ENCODE measurements at regions not wholly inside any gene's neighbourhood (a gene's known extent, or its start where the extent isn't known, plus 50 kb on each side); places are given as distances from the start of the nearest gene placed in this dataset.

- no peak overlapping the region for H3K27ac ChIP-seq (ENCODE audit: insufficient read depth, low read length, poor library complexity, severe bottlenecking)
- H3K36me3 ChIP-seq (ENCODE audit: control insufficient read depth, insufficient read depth, low read length): no peaks in the 10 kb centered on the region
- ATAC-seq (ENCODE audit: low read depth in 2 of 2): no peak
Measured at GRCh38 chr2:152944099-152944498, 225.7 kb downstream of the ARL6IP6 start.

GRCh38 chr2:152942940-152943440 lies 224.6 kb downstream of the ARL6IP6 start:
- Mint-ChIP-seq H3K9me3 (peaks cover 0 to 6% (median 3%) of the 10 kb centered on the region in 7 donors), H3K36me3 (no peaks in the 10 kb centered on the region), H3K4me1 (no peaks in the 10 kb centered on the region), H3K27me3 (no peaks in the 10 kb centered on the region), H3K4me3 (no peak overlapping the region), H3K27ac (no peak overlapping the region)
- Histone ChIP-seq H3K4me3 (ENCODE audit: low read depth, low read length) (no peak overlapping the region), H3K27me3 (ENCODE audit: control insufficient read depth, insufficient read depth, low read length) (no peaks in the 10 kb centered on the region), H3K27ac (ENCODE audit: insufficient read depth, low read length, poor library complexity, severe bottlenecking) (no peak overlapping the region), H3K9me3 (ENCODE audit: control insufficient read depth in 2 of 2, low read length in 2 of 2) (no peaks in the 10 kb centered on the region), H3K4me1 (ENCODE audit: control insufficient read depth, insufficient read depth, low read length, poor library complexity, severe bottlenecking) (no peaks in the 10 kb centered on the region), H3K36me3 (ENCODE audit: control insufficient read depth, insufficient read depth, low read length) (no peaks in the 10 kb centered on the region)
- DNase-seq (no peak), ATAC-seq (ENCODE audit: low read depth in 2 of 2) (no peak)

More at GRCh38 chr2:152944099-152944498, 225.7 kb downstream of the ARL6IP6 start:
- Mint-ChIP-seq H3K9me3 (peaks cover 0 to 6% (median 2%) of the 10 kb centered on the region in 7 donors), H3K36me3 (no peaks in the 10 kb centered on the region), H3K27me3 (no peaks in the 10 kb centered on the region), H3K4me3 (no peak overlapping the region), H3K27ac (no peak overlapping the region), H3K4me1 (no peaks in the 10 kb centered on the region)
- Histone ChIP-seq H3K27me3 (ENCODE audit: control insufficient read depth, insufficient read depth, low read length) (no peaks in the 10 kb centered on the region), H3K4me1 (ENCODE audit: control insufficient read depth, insufficient read depth, low read length, poor library complexity, severe bottlenecking) (no peaks in the 10 kb centered on the region), H3K9me3 (ENCODE audit: control insufficient read depth in 2 of 2, low read length in 2 of 2) (no peaks in the 10 kb centered on the region), H3K4me3 (ENCODE audit: low read depth, low read length) (no peak overlapping the region)
- DNase-seq: no peak

- no peaks in the 10 kb centered on the region for H3K27me3 Mint-ChIP-seq
- Histone ChIP-seq H3K27ac (ENCODE audit: insufficient read depth, low read length, poor library complexity, severe bottlenecking) (no peak overlapping the region), H3K27me3 (ENCODE audit: control insufficient read depth, insufficient read depth, low read length) (no peaks in the 10 kb centered on the region), H3K4me3 (ENCODE audit: low read depth, low read length) (no peak overlapping the region), H3K36me3 (ENCODE audit: control insufficient read depth, insufficient read depth, low read length) (no peaks in the 10 kb centered on the region), H3K4me1 (ENCODE audit: control insufficient read depth, insufficient read depth, low read length, poor library complexity, severe bottlenecking) (no peaks in the 10 kb centered on the region), H3K9me3 (ENCODE audit: control insufficient read depth in 2 of 2, low read length in 2 of 2) (no peaks in the 10 kb centered on the region)
- no peak overlapping the region for H3K27ac Mint-ChIP-seq
- H3K36me3 Mint-ChIP-seq: no peaks in the 10 kb centered on the region
- ATAC-seq (ENCODE audit: low read depth in 2 of 2) (no peak), DNase-seq (no peak)
- H3K4me1 Mint-ChIP-seq: no peaks in the 10 kb centered on the region
- H3K9me3 Mint-ChIP-seq: peaks cover 0 to 3% (median 0%) of the 10 kb centered on the region in 7 donors
- no peak overlapping the region for H3K4me3 Mint-ChIP-seq
Measured at GRCh38 chr2:152930501-152930900, 212.1 kb downstream of the ARL6IP6 start.

- ATAC-seq (ENCODE audit: low read depth in 2 of 2) (no peak), DNase-seq (no peak)
- H3K4me3 ChIP-seq (ENCODE audit: low read depth, low read length): no peak overlapping the region
- H3K27me3 Mint-ChIP-seq: no peaks in the 10 kb centered on the region
- no peaks in the 10 kb centered on the region for H3K36me3 Mint-ChIP-seq
- H3K4me1 ChIP-seq (ENCODE audit: control insufficient read depth, insufficient read depth, low read length, poor library complexity, severe bottlenecking): no peaks in the 10 kb centered on the region
- H3K9me3 ChIP-seq (ENCODE audit: control insufficient read depth in 2 of 2, low read length in 2 of 2): no peaks in the 10 kb centered on the region
- H3K27ac ChIP-seq (ENCODE audit: insufficient read depth, low read length, poor library complexity, severe bottlenecking): no peak overlapping the region
- no peak overlapping the region for H3K27ac Mint-ChIP-seq
- H3K4me1 Mint-ChIP-seq: no peaks in the 10 kb centered on the region
- no peaks in the 10 kb centered on the region for H3K36me3 ChIP-seq (ENCODE audit: control insufficient read depth, insufficient read depth, low read length)
- H3K9me3 Mint-ChIP-seq: peaks cover 0 to 3% (median 0%) of the 10 kb centered on the region in 7 donors
- H3K27me3 ChIP-seq (ENCODE audit: control insufficient read depth, insufficient read depth, low read length): no peaks in the 10 kb centered on the region
- no peak overlapping the region for H3K4me3 Mint-ChIP-seq
Measured at GRCh38 chr2:152929628-152930027, 211.2 kb downstream of the ARL6IP6 start.

GRCh38 chr2:152925547-152926448 lies 207.4 kb downstream of the ARL6IP6 start:
- H3K27ac ChIP-seq (ENCODE audit: insufficient read depth, low read length, poor library complexity, severe bottlenecking): no peak overlapping the region
- DNase-seq (peak in 2 of 3 donors; percentile 1 to 38), ATAC-seq (ENCODE audit: low read depth in 2 of 2) (no peak)
- H3K27me3 Mint-ChIP-seq: no peaks in the 10 kb centered on the region
- no peak overlapping the region for H3K4me3 ChIP-seq (ENCODE audit: low read depth, low read length)
- H3K9me3 ChIP-seq (ENCODE audit: control insufficient read depth in 2 of 2, low read length in 2 of 2): no peaks in the 10 kb centered on the region
- H3K27me3 ChIP-seq (ENCODE audit: control insufficient read depth, insufficient read depth, low read length): no peaks in the 10 kb centered on the region
- H3K27ac Mint-ChIP-seq: no peak overlapping the region
- H3K4me3 Mint-ChIP-seq: no peak overlapping the region
- no peaks in the 10 kb centered on the region for H3K4me1 Mint-ChIP-seq
- no peaks in the 10 kb centered on the region for H3K36me3 Mint-ChIP-seq
- no peaks in the 10 kb centered on the region for H3K4me1 ChIP-seq (ENCODE audit: control insufficient read depth, insufficient read depth, low read length, poor library complexity, severe bottlenecking)
- no peaks in the 10 kb centered on the region for H3K36me3 ChIP-seq (ENCODE audit: control insufficient read depth, insufficient read depth, low read length)
- H3K9me3 Mint-ChIP-seq: peaks cover 0 to 2% (median 0%) of the 10 kb centered on the region in 7 donors

- no peak for DNase-seq
- Mint-ChIP-seq H3K27me3 (peaks cover 5% of the 10 kb centered on the region), H3K4me1 (no peaks in the 10 kb centered on the region), H3K27ac (no peak overlapping the region), H3K36me3 (no peaks in the 10 kb centered on the region), H3K9me3 (peaks cover 0 to 2% (median 0%) of the 10 kb centered on the region in 7 donors), H3K4me3 (no peak overlapping the region)
- ATAC-seq (ENCODE audit: low read depth in 2 of 2): no peak
- H3K4me3 ChIP-seq (ENCODE audit: low read depth, low read length): no peak overlapping the region
- no peaks in the 10 kb centered on the region for H3K9me3 ChIP-seq (ENCODE audit: control insufficient read depth in 2 of 2, low read length in 2 of 2)
- H3K36me3 ChIP-seq (ENCODE audit: control insufficient read depth, insufficient read depth, low read length): no peaks in the 10 kb centered on the region
- no peak overlapping the region for H3K27ac ChIP-seq (ENCODE audit: insufficient read depth, low read length, poor library complexity, severe bottlenecking)
- no peaks in the 10 kb centered on the region for H3K27me3 ChIP-seq (ENCODE audit: control insufficient read depth, insufficient read depth, low read length)
- H3K4me1 ChIP-seq (ENCODE audit: control insufficient read depth, insufficient read depth, low read length, poor library complexity, severe bottlenecking): no peaks in the 10 kb centered on the region
Measured at GRCh38 chr2:152924722-152925121, 206.3 kb downstream of the ARL6IP6 start.

GRCh38 chr2:152924219-152924618 lies 205.8 kb downstream of the ARL6IP6 start:
- H3K27me3 ChIP-seq (ENCODE audit: control insufficient read depth, insufficient read depth, low read length): no peaks in the 10 kb centered on the region
- Mint-ChIP-seq H3K27me3 (peaks cover 5% of the 10 kb centered on the region), H3K4me1 (no peaks in the 10 kb centered on the region), H3K9me3 (peaks cover 0 to 2% (median 0%) of the 10 kb centered on the region in 7 donors), H3K4me3 (no peak overlapping the region), H3K27ac (no peak overlapping the region), H3K36me3 (no peaks in the 10 kb centered on the region)
- no peaks in the 10 kb centered on the region for H3K4me1 ChIP-seq (ENCODE audit: control insufficient read depth, insufficient read depth, low read length, poor library complexity, severe bottlenecking)
- H3K9me3 ChIP-seq (ENCODE audit: control insufficient read depth in 2 of 2, low read length in 2 of 2): no peaks in the 10 kb centered on the region
- no peak overlapping the region for H3K4me3 ChIP-seq (ENCODE audit: low read depth, low read length)
- no peaks in the 10 kb centered on the region for H3K36me3 ChIP-seq (ENCODE audit: control insufficient read depth, insufficient read depth, low read length)
- no peak for DNase-seq
- H3K27ac ChIP-seq (ENCODE audit: insufficient read depth, low read length, poor library complexity, severe bottlenecking): no peak overlapping the region
- ATAC-seq (ENCODE audit: low read depth in 2 of 2): no peak

GRCh38 chr2:152920846-152921245 lies 202.4 kb downstream of the ARL6IP6 start:
- Histone ChIP-seq H3K27me3 (ENCODE audit: control insufficient read depth, insufficient read depth, low read length) (no peaks in the 10 kb centered on the region), H3K4me1 (ENCODE audit: control insufficient read depth, insufficient read depth, low read length, poor library complexity, severe bottlenecking) (no peaks in the 10 kb centered on the region), H3K27ac (ENCODE audit: insufficient read depth, low read length, poor library complexity, severe bottlenecking) (no peak overlapping the region), H3K9me3 (ENCODE audit: control insufficient read depth in 2 of 2, low read length in 2 of 2) (no peaks in the 10 kb centered on the region), H3K4me3 (ENCODE audit: low read depth, low read length) (no peak overlapping the region), H3K36me3 (ENCODE audit: control insufficient read depth, insufficient read depth, low read length) (no peaks in the 10 kb centered on the region)
- Mint-ChIP-seq H3K9me3 (peaks cover 0 to 4% (median 1%) of the 10 kb centered on the region in 7 donors), H3K27me3 (peaks cover 5% of the 10 kb centered on the region), H3K36me3 (no peaks in the 10 kb centered on the region), H3K4me1 (no peaks in the 10 kb centered on the region), H3K4me3 (no peak overlapping the region), H3K27ac (no peak overlapping the region)
- DNase-seq (no peak), ATAC-seq (ENCODE audit: low read depth in 2 of 2) (no peak)

All from CD4-positive, CD25-positive, alpha-beta regulatory T cell (primary cell).